ENCODE measurements at regions not wholly inside any gene's neighbourhood (a gene's known extent, or its start where the extent isn't known, plus 50 kb on each side); places are given as distances from the start of the nearest gene placed in this dataset.

GRCh38 chr1:214767221-214767620, 164.2 kb downstream of the CENPF start:
- TF ChIP-seq, protein P1, sequence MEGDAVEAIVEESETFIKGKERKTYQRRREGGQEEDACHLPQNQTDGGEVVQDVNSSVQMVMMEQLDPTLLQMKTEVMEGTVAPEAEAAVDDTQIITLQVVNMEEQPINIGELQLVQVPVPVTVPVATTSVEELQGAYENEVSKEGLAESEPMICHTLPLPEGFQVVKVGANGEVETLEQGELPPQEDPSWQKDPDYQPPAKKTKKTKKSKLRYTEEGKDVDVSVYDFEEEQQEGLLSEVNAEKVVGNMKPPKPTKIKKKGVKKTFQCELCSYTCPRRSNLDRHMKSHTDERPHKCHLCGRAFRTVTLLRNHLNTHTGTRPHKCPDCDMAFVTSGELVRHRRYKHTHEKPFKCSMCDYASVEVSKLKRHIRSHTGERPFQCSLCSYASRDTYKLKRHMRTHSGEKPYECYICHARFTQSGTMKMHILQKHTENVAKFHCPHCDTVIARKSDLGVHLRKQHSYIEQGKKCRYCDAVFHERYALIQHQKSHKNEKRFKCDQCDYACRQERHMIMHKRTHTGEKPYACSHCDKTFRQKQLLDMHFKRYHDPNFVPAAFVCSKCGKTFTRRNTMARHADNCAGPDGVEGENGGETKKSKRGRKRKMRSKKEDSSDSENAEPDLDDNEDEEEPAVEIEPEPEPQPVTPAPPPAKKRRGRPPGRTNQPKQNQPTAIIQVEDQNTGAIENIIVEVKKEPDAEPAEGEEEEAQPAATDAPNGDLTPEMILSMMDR (IDR thresholded peaks at IDR 0.05): no peak
- no peak for TF ChIP-seq EZH2phosphoT487 (IDR thresholded peaks at IDR 0.05)
